SK-N-SH (cell line): ENCODE measurements at regions not wholly inside any gene's neighbourhood (a gene's known extent, or its start where the extent isn't known, plus 50 kb on each side); places are given as distances from the start of the nearest gene placed in this dataset.

Source experiments
- CTCF ChIA-PET: fragments of 300-600, 350-600 bp; formaldehyde crosslinking; extraction: SDS; loops from one replicate; lab custom pipeline; 2021; lab: Yijun Ruan, JAX
- POLR2A ChIA-PET: fragments of 350-600 bp; sonication (Branson Sonifier 250); formaldehyde crosslinking; extraction: SDS; loops from one replicate; lab custom pipeline; 2020; ENCODE audit warnings: antibody characterized with exemption, inconsistent platforms; lab: Yijun Ruan, JAX
- DNase-seq: peaks from one replicate; pipeline ENCODE4 v3.0.0; 2012
- H2AFZ ChIP-seq: fragments of 200-600 bp; sonication (generic); 2 replicates; pipeline ENCODE4 v1.8.1; 2016; ENCODE audit warnings: antibody characterized with exemption, mild to moderate bottlenecking, low read depth
- H3F3A ChIP-seq: fragments of 200-600 bp; sonication (generic); replicated peaks from 2 replicates; pipeline ENCODE3; 2016; ENCODE audit warnings: antibody characterized with exemption, mild to moderate bottlenecking; ENCODE audit not compliant: insufficient read depth
- H3K27ac ChIP-seq, 2 experiments: fragments of 200-500 bp in 1 of 2; fragments of 200-600 bp in 1 of 2; sonication (Bioruptor generic) in 1 of 2; sonication (generic), shearing (Covaris generic) in 1 of 2; 2 replicates each; pipeline versions ENCODE4 v1.5.1 to v1.6.1; 2014 to 2016; ENCODE audit warnings: low read depth in 2 of 2, inconsistent platforms in 1 of 2, low read length in 1 of 2, mild to moderate bottlenecking in 1 of 2, mixed read lengths in 1 of 2
- H3K27me3 ChIP-seq: fragments of 200-600 bp; sonication (generic), shearing (Covaris generic); 2 replicates; pipeline ENCODE4 v1.6.1; 2016; ENCODE audit warnings: mixed run types; ENCODE audit not compliant: insufficient read depth
- H3K36me3 ChIP-seq, 2 experiments: fragments of 200-500 bp in 1 of 2; fragments of 200-600 bp in 1 of 2; sonication (Bioruptor generic) in 1 of 2; sonication (generic) in 1 of 2; replicated peaks in 1 of 2; 2 replicates each; pipeline versions ENCODE3 to v1.5.1; 2014 to 2016; ENCODE audit warnings: low read length in 1 of 2, mild to moderate bottlenecking in 1 of 2; ENCODE audit not compliant: insufficient read depth in 2 of 2, control insufficient read depth in 1 of 2
- H3K4me1 ChIP-seq, 2 experiments: fragments of 200-500 bp in 1 of 2; fragments of 200-600 bp in 1 of 2; sonication (Bioruptor generic) in 1 of 2; sonication (generic), shearing (Covaris generic) in 1 of 2; 2 replicates each; pipeline versions ENCODE4 v1.5.1 to v1.6.1; 2014 to 2016; ENCODE audit warnings: low read depth in 1 of 2, low read length in 1 of 2, mixed run types in 1 of 2; ENCODE audit not compliant: insufficient read depth in 2 of 2, control insufficient read depth in 1 of 2
- H3K4me2 ChIP-seq: fragments of 200-600 bp; sonication (generic), shearing (Covaris generic); 2 replicates; pipeline ENCODE4 v1.6.1; 2017; ENCODE audit warnings: mixed run types
- H3K4me3 ChIP-seq, 2 experiments: fragments of 200-500 bp in 1 of 2; fragments of 200-600 bp in 1 of 2; sonication (Bioruptor generic) in 1 of 2; sonication (generic), shearing (Covaris generic) in 1 of 2; 2 replicates each; pipeline versions ENCODE4 v1.5.1 to v1.8.1; 2014 to 2016; ENCODE audit warnings: low read depth in 2 of 2, inconsistent platforms in 1 of 2, low read length in 1 of 2, mild to moderate bottlenecking in 1 of 2, mixed read lengths in 1 of 2, moderate library complexity in 1 of 2
- H3K79me2 ChIP-seq: fragments of 200-600 bp; sonication (generic); 2 replicates; pipeline ENCODE4 v1.8.1; 2017; ENCODE audit warnings: mild to moderate bottlenecking; ENCODE audit not compliant: insufficient read depth
- H3K9ac ChIP-seq: fragments of 200-600 bp; sonication (generic); 2 replicates; pipeline ENCODE4 v1.6.1; 2017; ENCODE audit warnings: mixed run types
- H3K9me2 ChIP-seq: fragments of 200-600 bp; sonication (generic); 2 replicates; pipeline ENCODE4 v1.6.1; 2017; ENCODE audit warnings: mixed run types
- H3K9me3 ChIP-seq: fragments of 200-600 bp; sonication (generic); 2 replicates; pipeline ENCODE4 v1.6.1; 2017; ENCODE audit warnings: mixed run types, mild to moderate bottlenecking, moderate library complexity
- H4K20me1 ChIP-seq: fragments of 200-600 bp; sonication (generic); 2 replicates; pipeline ENCODE4 v1.6.1; 2017; ENCODE audit warnings: mild to moderate bottlenecking, mixed run types; ENCODE audit not compliant: insufficient read depth
- CHD2 ChIP-seq: fragments of 150-350 bp; IDR thresholded peaks from 2 replicates; pipeline ENCODE4 v1.6.1; 2018; ENCODE audit warnings: low read length; ENCODE audit not compliant: partially characterized antibody
- EZH2phosphoT487 ChIP-seq: fragments of 200-600 bp; sonication (generic); IDR thresholded peaks from 2 replicates; pipeline ENCODE4 v1.6.1; 2017; ENCODE audit warnings: low read depth, mixed run types, mild to moderate bottlenecking, antibody characterized with exemption, moderate library complexity, borderline replicate concordance
- FOXM1 ChIP-seq: IDR thresholded peaks from 2 replicates; pipeline ENCODE4 v1.4.0; 2012; ENCODE audit warnings: low read depth, mild to moderate bottlenecking
- GATA2 ChIP-seq: sonication (generic); formaldehyde crosslinking; IDR thresholded peaks from 2 replicates; pipeline ENCODE4 v1.5.0; 2020; ENCODE audit warnings: mild to moderate bottlenecking, missing genetic modification reagents
- JUND ChIP-seq: IDR thresholded peaks from 2 replicates; pipeline ENCODE4 v1.4.0; 2012
- NFIC ChIP-seq: IDR thresholded peaks from 2 replicates; pipeline ENCODE4 v1.4.0; 2012; ENCODE audit warnings: borderline replicate concordance
- NRF1 ChIP-seq: IDR thresholded peaks from 2 replicates; pipeline ENCODE4 v1.6.1; 2012; ENCODE audit warnings: low read depth, mild to moderate bottlenecking, low read length
- POLR2AphosphoS5 ChIP-seq: IDR thresholded peaks from 2 replicates; pipeline ENCODE4 v1.6.1; 2012; ENCODE audit warnings: low read depth, low read length
- RAD21 ChIP-seq: IDR thresholded peaks from 2 replicates; pipeline ENCODE4 v1.6.1; 2012; ENCODE audit warnings: mild to moderate bottlenecking, low read length
- RFX5 ChIP-seq: IDR thresholded peaks from 2 replicates; pipeline ENCODE4 v1.6.1; 2012; ENCODE audit warnings: mild to moderate bottlenecking, improper control_type of control experiment, low read length
- SIN3A ChIP-seq: IDR thresholded peaks from 2 replicates; pipeline ENCODE4 v1.6.1; 2012; ENCODE audit warnings: low read depth, mild to moderate bottlenecking, low read length, moderate library complexity, borderline replicate concordance
- SMC3 ChIP-seq: IDR thresholded peaks from 2 replicates; pipeline ENCODE4 v1.6.1; 2012; ENCODE audit warnings: low read depth, low read length, improper control_type of control experiment
- TAF1 ChIP-seq: IDR thresholded peaks from 2 replicates; pipeline ENCODE4 v1.6.1; 2012; ENCODE audit warnings: low read depth, mild to moderate bottlenecking, low read length, moderate library complexity, borderline replicate concordance
- TEAD4 ChIP-seq: IDR thresholded peaks from 2 replicates; pipeline ENCODE4 v1.4.0; 2012; ENCODE audit warnings: mild to moderate bottlenecking, borderline replicate concordance; ENCODE audit not compliant: insufficient read depth
- WGBS: methylation state at CpG from one replicate; pipeline ENCODE4 v1.1.6; 2017; ENCODE audit warnings: low lambda C conversion rate; 5-methylcytosine and 5-hydroxymethylcytosine counted together
- TF ChIP-seq, protein P1 (sequence below): IDR thresholded peaks from 2 replicates; pipeline ENCODE4 v1.4.0; 2012; ENCODE audit warnings: low read depth, borderline replicate concordance
- TF ChIP-seq, protein P2 (sequence below): IDR thresholded peaks from 2 replicates; pipeline ENCODE4 v1.4.0; 2012; ENCODE audit warnings: low read depth
- TF ChIP-seq, protein P3 (sequence below): fragments of 150-350 bp; IDR thresholded peaks from 2 replicates; pipeline ENCODE4 v1.6.1; 2017; ENCODE audit warnings: antibody characterized with exemption, low read length, low read depth, borderline replicate concordance
- TF ChIP-seq, protein P4 (sequence below): IDR thresholded peaks from 2 replicates; pipeline ENCODE4 v1.4.0; 2012; ENCODE audit warnings: low read depth, borderline replicate concordance

DNA sequence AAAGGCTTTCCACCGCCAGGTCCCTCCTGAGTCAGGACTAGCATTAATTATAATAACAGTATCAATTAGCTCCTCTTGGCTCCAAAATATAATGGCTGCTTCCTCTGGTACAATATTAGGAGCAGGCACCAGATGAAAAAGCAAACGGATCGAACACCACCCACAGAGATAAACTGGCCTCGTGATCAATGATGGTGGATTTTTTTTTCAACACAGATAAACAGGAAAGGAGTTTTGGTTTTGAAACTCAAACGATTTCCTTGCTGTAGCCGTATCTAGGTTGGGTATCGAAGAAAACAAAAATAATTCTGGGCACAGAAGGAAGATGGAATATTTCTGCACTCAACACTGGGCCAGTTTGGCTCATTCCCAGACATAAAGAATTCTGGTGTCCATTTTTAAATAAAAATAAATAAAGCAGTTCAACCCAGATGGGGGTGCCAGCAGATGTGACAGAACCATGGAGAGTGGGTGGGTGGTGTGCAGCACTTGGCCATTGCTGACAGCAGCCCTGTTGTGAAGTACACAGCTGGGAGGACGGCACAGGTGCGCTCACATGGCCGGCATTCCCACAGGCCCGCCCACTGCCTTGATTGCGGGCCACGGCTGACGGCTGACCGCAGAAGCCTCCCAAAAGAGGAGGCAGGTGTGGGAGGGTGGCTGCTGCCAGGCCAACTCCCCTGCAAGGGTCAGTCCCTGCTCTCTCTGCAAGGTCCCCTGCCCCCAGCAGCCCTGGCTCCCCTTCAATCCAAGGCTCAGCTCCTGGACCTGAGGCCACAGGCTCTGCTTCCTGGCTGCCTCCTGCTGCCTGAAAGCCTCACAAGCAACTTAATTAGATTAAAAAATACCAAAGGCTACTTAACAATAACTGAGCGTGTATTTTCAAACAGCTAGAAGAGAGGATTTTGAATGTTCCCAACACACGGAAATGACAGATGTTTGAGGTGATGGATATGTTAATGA lies 351.9 kb upstream of the ID2 start:
- H4K20me1 ChIP-seq: no peaks in the 10 kb centered on the region
- no peak overlapping the region for H3K9ac ChIP-seq
- H3K9me3 ChIP-seq: no peaks in the 10 kb centered on the region
- H3K27me3 ChIP-seq: no peaks in the 10 kb centered on the region; the same call in 1 of the 2 replicates
- no peak overlapping the region for H2AFZ ChIP-seq
- H3K4me3 ChIP-seq: no peak overlapping the region
- peaks cover 0 to 4% of the 10 kb centered on the region in 2 experiments; a peak in 1 of 4 replicates for H3K4me1 ChIP-seq
- POLR2A ChIA-PET: no interaction called here
- CTCF ChIA-PET: no interaction called here
- no peaks in the 10 kb centered on the region for H3K36me3 ChIP-seq
- no peaks in the 10 kb centered on the region for H3K9me2 ChIP-seq
- H3K27ac ChIP-seq: no peak overlapping the region
- WGBS: 78% methylated on average over 15 of the region's 17 CpGs
- no peak overlapping the region for H3K4me2 ChIP-seq
- no peaks in the 10 kb centered on the region for H3K79me2 ChIP-seq
- TF ChIP-seq RFX5: no peak
- TF ChIP-seq NFIC: no peak
- TF ChIP-seq FOXM1: no peak
- no peak for TF ChIP-seq EZH2phosphoT487
- TF ChIP-seq TEAD4: no peak
- TF ChIP-seq, protein P1, sequence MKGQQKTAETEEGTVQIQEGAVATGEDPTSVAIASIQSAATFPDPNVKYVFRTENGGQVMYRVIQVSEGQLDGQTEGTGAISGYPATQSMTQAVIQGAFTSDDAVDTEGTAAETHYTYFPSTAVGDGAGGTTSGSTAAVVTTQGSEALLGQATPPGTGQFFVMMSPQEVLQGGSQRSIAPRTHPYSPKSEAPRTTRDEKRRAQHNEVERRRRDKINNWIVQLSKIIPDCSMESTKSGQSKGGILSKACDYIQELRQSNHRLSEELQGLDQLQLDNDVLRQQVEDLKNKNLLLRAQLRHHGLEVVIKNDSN: no peak
- TF ChIP-seq SMC3: no peak
- no peak for TF ChIP-seq SIN3A
- TF ChIP-seq, protein P2, sequence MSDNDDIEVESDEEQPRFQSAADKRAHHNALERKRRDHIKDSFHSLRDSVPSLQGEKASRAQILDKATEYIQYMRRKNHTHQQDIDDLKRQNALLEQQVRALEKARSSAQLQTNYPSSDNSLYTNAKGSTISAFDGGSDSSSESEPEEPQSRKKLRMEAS: no peak
- no peak for TF ChIP-seq NRF1
- no peak for TF ChIP-seq JUND
- no peak for TF ChIP-seq TAF1
- TF ChIP-seq CHD2: no peak
- TF ChIP-seq, all 33 proteins: peak for 0
- no peak for DNase-seq
- H3F3A ChIP-seq: no peaks in the 10 kb centered on the region

DNA sequence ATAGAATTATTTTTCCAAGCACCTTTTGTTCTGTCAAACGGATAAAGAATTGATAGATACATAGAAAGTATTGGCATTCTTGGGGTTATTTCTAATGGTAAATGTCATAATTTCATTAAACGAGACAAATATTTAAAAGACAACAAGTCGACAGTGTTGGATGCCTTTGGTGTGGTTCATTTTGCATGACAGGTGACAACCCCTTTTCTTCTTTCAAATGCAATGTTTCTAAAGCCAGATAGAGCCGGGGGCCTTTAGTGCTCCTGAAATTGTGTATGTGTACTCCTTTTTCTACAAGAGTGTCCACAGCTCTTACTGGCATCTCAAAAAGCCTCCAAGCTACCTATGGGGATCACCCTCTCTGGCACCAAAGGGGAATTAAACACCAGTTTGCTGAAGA lies 350.8 kb upstream of the ID2 start:
- H3K4me2 ChIP-seq: no peak overlapping the region
- CTCF ChIA-PET: no interaction called here
- H3K27me3 ChIP-seq: no peaks in the 10 kb centered on the region; the same call in 1 of the 2 replicates
- H3K4me3 ChIP-seq: no peak overlapping the region
- peaks cover 0 to 4% of the 10 kb centered on the region in 2 experiments; a peak in 1 of 4 replicates for H3K4me1 ChIP-seq
- no peaks in the 10 kb centered on the region for H3K36me3 ChIP-seq
- H2AFZ ChIP-seq: no peak overlapping the region
- no peak for TF ChIP-seq EZH2phosphoT487
- TF ChIP-seq, protein P3, sequence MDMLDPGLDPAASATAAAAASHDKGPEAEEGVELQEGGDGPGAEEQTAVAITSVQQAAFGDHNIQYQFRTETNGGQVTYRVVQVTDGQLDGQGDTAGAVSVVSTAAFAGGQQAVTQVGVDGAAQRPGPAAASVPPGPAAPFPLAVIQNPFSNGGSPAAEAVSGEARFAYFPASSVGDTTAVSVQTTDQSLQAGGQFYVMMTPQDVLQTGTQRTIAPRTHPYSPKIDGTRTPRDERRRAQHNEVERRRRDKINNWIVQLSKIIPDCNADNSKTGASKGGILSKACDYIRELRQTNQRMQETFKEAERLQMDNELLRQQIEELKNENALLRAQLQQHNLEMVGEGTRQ: no peak
- TF ChIP-seq POLR2AphosphoS5: no peak
- TF ChIP-seq, protein P4, sequence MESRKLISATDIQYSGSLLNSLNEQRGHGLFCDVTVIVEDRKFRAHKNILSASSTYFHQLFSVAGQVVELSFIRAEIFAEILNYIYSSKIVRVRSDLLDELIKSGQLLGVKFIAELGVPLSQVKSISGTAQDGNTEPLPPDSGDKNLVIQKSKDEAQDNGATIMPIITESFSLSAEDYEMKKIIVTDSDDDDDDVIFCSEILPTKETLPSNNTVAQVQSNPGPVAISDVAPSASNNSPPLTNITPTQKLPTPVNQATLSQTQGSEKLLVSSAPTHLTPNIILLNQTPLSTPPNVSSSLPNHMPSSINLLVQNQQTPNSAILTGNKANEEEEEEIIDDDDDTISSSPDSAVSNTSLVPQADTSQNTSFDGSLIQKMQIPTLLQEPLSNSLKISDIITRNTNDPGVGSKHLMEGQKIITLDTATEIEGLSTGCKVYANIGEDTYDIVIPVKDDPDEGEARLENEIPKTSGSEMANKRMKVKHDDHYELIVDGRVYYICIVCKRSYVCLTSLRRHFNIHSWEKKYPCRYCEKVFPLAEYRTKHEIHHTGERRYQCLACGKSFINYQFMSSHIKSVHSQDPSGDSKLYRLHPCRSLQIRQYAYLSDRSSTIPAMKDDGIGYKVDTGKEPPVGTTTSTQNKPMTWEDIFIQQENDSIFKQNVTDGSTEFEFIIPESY: no peak
- TF ChIP-seq RAD21: no peak
- TF ChIP-seq GATA2: no peak
- TF ChIP-seq, all 33 proteins: peak for 0
- WGBS: 47% methylated on average over 4 of the region's 4 CpGs
- Histone ChIP-seq H3F3A (no peaks in the 10 kb centered on the region), H3K9ac (no peak overlapping the region), H3K79me2 (no peaks in the 10 kb centered on the region), H3K27ac (no peak overlapping the region), H3K9me3 (no peaks in the 10 kb centered on the region), H3K9me2 (no peaks in the 10 kb centered on the region), H4K20me1 (no peaks in the 10 kb centered on the region)
- DNase-seq: no peak
- POLR2A ChIA-PET: no interaction called here
